GM23338 (cell line): ENCODE measurements at regions not wholly inside any gene's neighbourhood (a gene's known extent, or its start where the extent isn't known, plus 50 kb on each side); places are given as distances from the start of the nearest gene placed in this dataset.

ENCODE experiments used
- ATAC-seq: fragments of 200-7000 bp; cut with Tn5 transposase; 3 replicates; pipeline ENCODE4 v1.9.1; 2020
- DNase-seq: peaks from one replicate; pipeline ENCODE4 v3.0.0-alpha.2; 2015; ENCODE audit warnings: low spot score
- H2AFZ ChIP-seq: fragments of 200-600 bp; sonication (generic); 2 replicates; pipeline ENCODE4 v1.8.0; 2016; ENCODE audit warnings: antibody characterized with exemption, mild to moderate bottlenecking, moderate library complexity
- H3F3A ChIP-seq: fragments of 200-600 bp; sonication (generic); replicated peaks from 2 replicates; pipeline ENCODE4 v1.8.0; 2017; ENCODE audit warnings: antibody characterized with exemption, mixed run types, low read depth
- H3K27ac ChIP-seq: fragments of 200-600 bp; sonication (generic); 2 replicates; pipeline ENCODE4 v1.6.1; 2016; ENCODE audit warnings: low read depth
- H3K27me3 ChIP-seq: fragments of 200-600 bp; sonication (generic); 2 replicates; pipeline ENCODE4 v1.8.0; 2016; ENCODE audit warnings: mild to moderate bottlenecking, mixed run types, moderate library complexity; ENCODE audit not compliant: insufficient read depth
- H3K36me3 ChIP-seq: fragments of 200-600 bp; sonication (generic); 2 replicates; pipeline ENCODE4 v1.8.0; 2016; ENCODE audit warnings: mild to moderate bottlenecking; ENCODE audit not compliant: insufficient read depth
- H3K4me1 ChIP-seq: fragments of 200-600 bp; sonication (generic); 2 replicates; pipeline ENCODE4 v1.8.0; 2016; ENCODE audit warnings: mild to moderate bottlenecking, moderate library complexity; ENCODE audit not compliant: insufficient read depth
- H3K4me2 ChIP-seq: fragments of 200-600 bp; sonication (generic); 2 replicates; pipeline ENCODE4 v1.7.1; 2017; ENCODE audit warnings: mixed run types
- H3K4me3 ChIP-seq: fragments of 200-600 bp; sonication (generic); 2 replicates; pipeline ENCODE4 v1.6.1; 2016; ENCODE audit warnings: mixed run types
- H3K79me2 ChIP-seq: fragments of 200-600 bp; sonication (generic); replicated peaks from 2 replicates; pipeline ENCODE4 v1.8.0; 2017; ENCODE audit warnings: mild to moderate bottlenecking; ENCODE audit not compliant: insufficient read depth
- H3K9me2 ChIP-seq: fragments of 200-600 bp; sonication (generic); 2 replicates; pipeline ENCODE4 v1.8.0; 2017; ENCODE audit not compliant: insufficient read depth
- H4K20me1 ChIP-seq: fragments of 200-600 bp; sonication (generic); replicated peaks from 2 replicates; pipeline ENCODE4 v1.8.0; 2017; ENCODE audit warnings: mild to moderate bottlenecking; ENCODE audit not compliant: insufficient read depth
- H3K27ac Mint-ChIP-seq: 2 replicates; pipeline ENCODE4 v1.8.0; 2020; ENCODE audit warnings: inconsistent platforms, mild to moderate bottlenecking, moderate library complexity, mixed read lengths
- H3K27me3 Mint-ChIP-seq: 3 replicates; pipeline ENCODE4 v1.8.0; 2022; ENCODE audit warnings: low read depth, mild to moderate bottlenecking, moderate library complexity, mixed read lengths, inconsistent platforms; ENCODE audit not compliant: insufficient read depth, poor library complexity
- H3K36me3 Mint-ChIP-seq: 3 replicates; pipeline ENCODE4 v1.8.0; 2021; ENCODE audit warnings: low read depth, mild to moderate bottlenecking, inconsistent platforms, moderate library complexity, mixed read lengths
- H3K4me1 Mint-ChIP-seq: 3 replicates; pipeline ENCODE4 v1.8.0; 2020; ENCODE audit warnings: mild to moderate bottlenecking, inconsistent platforms, mixed read lengths
- H3K4me3 Mint-ChIP-seq: 3 replicates; pipeline ENCODE4 v1.8.0; 2021; ENCODE audit warnings: moderate library complexity, mild to moderate bottlenecking, inconsistent platforms, mixed read lengths
- H3K9me3 Mint-ChIP-seq: 3 replicates; pipeline ENCODE4 v1.8.0; 2020; ENCODE audit warnings: moderate library complexity, mild to moderate bottlenecking, inconsistent platforms, mixed read lengths
- CREB1 ChIP-seq: fragments of 250-450 bp; sonication (Bioruptor Pico); IDR thresholded peaks from 2 replicates; pipeline ENCODE4 v1.5.0; 2020; ENCODE audit warnings: low read depth, mild to moderate bottlenecking, moderate library complexity
- CTCF ChIP-seq, 2 experiments: fragments of 200-600 bp in 1 of 2; sonication (generic) in 1 of 2; conservative IDR thresholded peaks; 2 replicates each; pipeline versions ENCODE4 v1.5.1 to v1.6.1; 2016 to 2017; ENCODE audit warnings: antibody characterized with exemption in 2 of 2, low read depth in 2 of 2, mild to moderate bottlenecking in 2 of 2, moderate library complexity in 1 of 2
- NANOG ChIP-seq: IDR thresholded peaks from 2 replicates; pipeline ENCODE4 v1.6.1; 2016; ENCODE audit warnings: antibody characterized with exemption, borderline replicate concordance
- POLR2AphosphoS5 ChIP-seq: IDR thresholded peaks from 2 replicates; pipeline ENCODE4 v1.6.1; 2016; ENCODE audit warnings: antibody characterized with exemption, low read depth
- REST ChIP-seq: IDR thresholded peaks from one replicate; pipeline ENCODE4 v1.6.1; 2018; ENCODE audit warnings: antibody characterized with exemption; ENCODE audit not compliant: unreplicated experiment
- STAT1 ChIP-seq: IDR thresholded peaks from one replicate; pipeline ENCODE4 v1.6.1; 2016; ENCODE audit warnings: antibody characterized with exemption; ENCODE audit not compliant: unreplicated experiment
- ZNF114 ChIP-seq: fragments of 250-450 bp; sonication (Bioruptor Pico); IDR thresholded peaks from 2 replicates; pipeline ENCODE4 v1.5.0; 2020; ENCODE audit warnings: mild to moderate bottlenecking, moderate library complexity
- ZNF331 ChIP-seq: fragments of 250-450 bp; sonication (Bioruptor Pico); IDR thresholded peaks from 2 replicates; pipeline ENCODE4 v1.5.0; 2020; ENCODE audit warnings: low read depth, mild to moderate bottlenecking, moderate library complexity
- ZNF462 ChIP-seq: fragments of 250-450 bp; sonication (Bioruptor Pico); IDR thresholded peaks from 2 replicates; pipeline ENCODE4 v1.5.0; 2020; ENCODE audit warnings: mild to moderate bottlenecking, moderate library complexity

DNA sequence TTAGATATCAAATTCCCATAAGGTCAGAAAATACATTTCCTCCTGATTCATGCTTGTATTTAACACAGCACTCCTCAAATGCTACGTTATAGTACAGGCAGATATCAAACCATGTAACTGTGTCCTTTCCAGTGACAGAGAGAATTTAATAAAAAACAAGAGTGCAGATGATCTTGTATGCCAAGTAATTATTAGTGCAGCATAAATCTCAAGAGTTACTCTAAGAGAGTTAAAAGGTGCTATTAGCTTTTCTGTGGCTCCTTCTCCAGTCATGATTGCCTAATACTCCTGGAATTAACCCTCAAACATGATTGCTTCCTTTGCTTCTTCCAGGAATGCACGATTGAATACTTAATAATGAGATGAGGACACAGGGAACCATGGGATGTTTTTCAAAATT lies 413.0 kb upstream of the DPH6 start:
- Histone ChIP-seq H3K4me3 (no peak overlapping the region), H4K20me1 (no peaks in the 10 kb centered on the region), H3K27ac (no peak overlapping the region), H3K4me2 (no peak overlapping the region), H3F3A (no peaks in the 10 kb centered on the region), H3K27me3 (no peaks in the 10 kb centered on the region), H3K79me2 (no peaks in the 10 kb centered on the region), H3K4me1 (no peaks in the 10 kb centered on the region), H2AFZ (no peak overlapping the region; the same call in 1 of the 2 replicates), H3K9me2 (no peaks in the 10 kb centered on the region), H3K36me3 (no peaks in the 10 kb centered on the region)
- H3K4me1 Mint-ChIP-seq: peaks cover 2% of the 10 kb centered on the region; the same call in 1 of the 3 replicates
- no peak overlapping the region for H3K27ac Mint-ChIP-seq
- no peaks in the 10 kb centered on the region for H3K36me3 Mint-ChIP-seq
- TF ChIP-seq STAT1 (no peak), ZNF331 (CRISPR knock-in tag) (no peak), NANOG (no peak), CREB1 (no peak)
- no peaks in the 10 kb centered on the region for H3K9me3 Mint-ChIP-seq
- ATAC-seq (no peak), DNase-seq (no peak)
- H3K27me3 Mint-ChIP-seq: no peaks in the 10 kb centered on the region
- H3K4me3 Mint-ChIP-seq: no peak overlapping the region

GRCh38 chr15:35963326-35963725 lies 417.4 kb upstream of the DPH6 start:
- TF ChIP-seq STAT1 (no peak), REST (no peak), POLR2AphosphoS5 (no peak), NANOG (no peak), CTCF (conservative IDR thresholded peaks at IDR 0.05; ENCODE audit: low read depth in 2 of 2) (no peak), ZNF114 (CRISPR knock-in tag) (no peak), ZNF462 (CRISPR knock-in tag) (no peak)

More at GRCh38 chr15:35963326-35963725, 417.4 kb upstream of the DPH6 start:
- H3K9me3 Mint-ChIP-seq: no peaks in the 10 kb centered on the region
- no peak for ATAC-seq
- Histone ChIP-seq H3K4me1 (no peaks in the 10 kb centered on the region), H4K20me1 (no peaks in the 10 kb centered on the region), H3K4me2 (no peak overlapping the region), H3K9me2 (peaks cover 6% of the 10 kb centered on the region; the same call in 1 of the 2 replicates), H3K4me3 (no peak overlapping the region), H3K27ac (no peak overlapping the region), H3F3A (no peaks in the 10 kb centered on the region), H3K36me3 (no peaks in the 10 kb centered on the region), H3K27me3 (no peaks in the 10 kb centered on the region), H2AFZ (no peak overlapping the region), H3K79me2 (no peaks in the 10 kb centered on the region)
- peaks cover 3% of the 10 kb centered on the region; the same call in 1 of the 3 replicates for H3K4me1 Mint-ChIP-seq
- H3K27ac Mint-ChIP-seq: no peak overlapping the region
- H3K27me3 Mint-ChIP-seq: no peaks in the 10 kb centered on the region
- DNase-seq: no peak
- no peak overlapping the region for H3K4me3 Mint-ChIP-seq
- H3K36me3 Mint-ChIP-seq: no peaks in the 10 kb centered on the region
